Central memory CD8-positive, alpha-beta T cell (primary cell): ENCODE measurements at regions not wholly inside any gene's neighbourhood (a gene's known extent, or its start where the extent isn't known, plus 50 kb on each side); places are given as distances from the start of the nearest gene placed in this dataset.

Source experiments
- ATAC-seq: fragments of 150-1000 bp; cut with Tn5 transposase; replicated peaks from 2 replicates; pipeline ENCODE4 v1.10.0; 2022; ENCODE audit warnings: mild to moderate bottlenecking, moderate FRiP score, moderate number of reproducible peaks; ENCODE audit not compliant: poor library complexity, severe bottlenecking; ENCODE audit errors: extremely low read depth
- DNase-seq, 2 donors: peaks; one replicate each; pipeline ENCODE4 v3.0.0; 2021; ENCODE audit warnings: low spot score in 2 of 2
- H3K27ac Mint-ChIP-seq: one replicate; pipeline ENCODE4 v1.8.0; 2022; ENCODE audit warnings: low read depth, mild to moderate bottlenecking, moderate library complexity, mixed read lengths
- H3K27me3 Mint-ChIP-seq: one replicate; pipeline ENCODE4 v1.8.0; 2022; ENCODE audit warnings: mixed read lengths
- H3K36me3 Mint-ChIP-seq: one replicate; pipeline ENCODE4 v1.8.0; 2022; ENCODE audit warnings: mild to moderate bottlenecking, moderate library complexity, mixed read lengths; ENCODE audit not compliant: insufficient read depth
- H3K4me1 Mint-ChIP-seq: one replicate; pipeline ENCODE4 v1.8.0; 2022; ENCODE audit warnings: mixed read lengths
- H3K4me3 Mint-ChIP-seq: one replicate; pipeline ENCODE4 v1.8.0; 2022; ENCODE audit warnings: mild to moderate bottlenecking, moderate library complexity, mixed read lengths
- H3K9me3 Mint-ChIP-seq: one replicate; pipeline ENCODE4 v1.8.0; 2022; ENCODE audit warnings: mixed read lengths

DNA sequence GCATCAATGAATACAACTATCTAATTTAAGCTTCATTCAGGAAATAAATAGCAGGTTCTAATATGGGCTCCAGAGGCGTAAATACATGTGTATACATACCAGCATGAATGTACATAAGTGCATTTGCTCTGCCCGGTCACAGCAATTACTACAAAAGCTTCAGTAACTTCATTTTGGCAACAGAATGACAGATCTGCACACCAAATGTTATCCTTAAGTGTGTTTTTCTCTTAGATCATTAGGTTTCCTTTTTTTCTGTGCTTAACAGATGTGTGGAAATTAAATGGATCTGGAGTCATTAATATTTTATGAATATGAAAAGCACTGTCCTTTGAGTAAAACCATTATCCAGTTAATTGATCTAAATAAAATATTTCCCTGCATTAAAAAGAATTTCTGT, 159.0 kb upstream of the MEOX2 start:
- H3K27ac Mint-ChIP-seq: no peak overlapping the region
- H3K9me3 Mint-ChIP-seq: peaks cover 10% of the 10 kb centered on the region
- no peaks in the 10 kb centered on the region for H3K36me3 Mint-ChIP-seq
- no peaks in the 10 kb centered on the region for H3K4me1 Mint-ChIP-seq
- ATAC-seq: no peak
- DNase-seq: no peak
- H3K4me3 Mint-ChIP-seq: no peak overlapping the region
- no peaks in the 10 kb centered on the region for H3K27me3 Mint-ChIP-seq

DNA sequence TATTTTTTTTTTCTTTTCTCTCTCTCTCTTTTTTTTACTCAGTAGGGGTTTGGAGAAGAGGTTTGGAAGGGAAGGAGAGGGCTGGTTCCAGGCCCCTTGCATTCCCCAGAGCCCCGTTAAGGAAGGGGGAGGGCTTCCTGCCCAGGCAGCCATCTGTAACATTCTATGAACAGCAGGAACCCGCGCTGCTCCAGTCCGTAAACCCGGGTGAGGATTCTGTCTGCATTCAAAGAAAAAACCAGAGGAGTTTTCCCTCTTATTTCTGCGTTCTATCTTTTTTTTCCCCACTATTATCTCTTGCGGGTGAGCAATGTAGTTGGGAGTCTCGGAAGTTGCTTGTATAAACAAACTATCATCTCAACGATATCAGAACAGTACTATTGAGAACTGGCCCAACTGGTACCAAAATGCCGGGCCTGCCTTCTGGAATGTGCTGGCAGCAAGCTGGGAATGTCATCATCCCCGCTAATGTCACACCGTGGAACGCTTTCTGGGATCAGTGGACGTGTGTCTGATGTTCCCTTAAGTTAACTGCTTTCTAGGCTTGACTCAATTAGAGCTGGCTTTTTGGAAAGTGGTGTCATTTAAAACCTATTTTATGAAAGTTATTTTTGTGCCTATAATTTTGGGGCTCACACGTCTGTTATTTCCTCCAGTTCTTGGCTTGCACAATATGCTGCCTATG, 153.1 kb upstream of the MEOX2 start:
- no peak overlapping the region for H3K27ac Mint-ChIP-seq
- no peaks in the 10 kb centered on the region for H3K36me3 Mint-ChIP-seq

DNA sequence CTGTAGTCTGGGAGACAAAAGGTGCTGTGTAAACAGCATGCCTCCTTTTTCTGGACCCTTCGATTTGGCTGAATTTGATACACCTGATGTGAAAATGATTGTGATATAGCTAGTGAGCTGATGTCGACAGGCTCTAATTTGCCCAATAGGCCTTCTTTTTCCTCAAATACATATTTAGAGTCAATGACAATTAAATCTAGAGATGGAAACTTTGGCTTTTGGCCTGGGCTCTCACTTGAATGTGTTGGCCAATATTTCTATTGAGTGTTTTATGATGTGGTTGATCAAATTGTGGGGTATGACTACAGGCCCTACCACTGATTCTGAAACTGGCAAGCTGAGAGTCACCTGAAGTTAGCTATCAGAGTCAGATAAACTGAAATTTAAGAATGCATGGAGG, 151.8 kb upstream of the MEOX2 start:
- ATAC-seq (no peak), DNase-seq (no peak)
- Mint-ChIP-seq H3K27me3 (no peaks in the 10 kb centered on the region), H3K9me3 (no peaks in the 10 kb centered on the region), H3K27ac (no peak overlapping the region), H3K4me3 (no peak overlapping the region), H3K36me3 (no peaks in the 10 kb centered on the region), H3K4me1 (no peaks in the 10 kb centered on the region)

More for the DNA sequence above, 153.1 kb upstream of the MEOX2 start:
- H3K4me3 Mint-ChIP-seq: no peak overlapping the region
- H3K27me3 Mint-ChIP-seq: no peaks in the 10 kb centered on the region
- peaks cover 8% of the 10 kb centered on the region for H3K9me3 Mint-ChIP-seq
- ATAC-seq: no peak
- no peaks in the 10 kb centered on the region for H3K4me1 Mint-ChIP-seq
- no peak for DNase-seq

DNA sequence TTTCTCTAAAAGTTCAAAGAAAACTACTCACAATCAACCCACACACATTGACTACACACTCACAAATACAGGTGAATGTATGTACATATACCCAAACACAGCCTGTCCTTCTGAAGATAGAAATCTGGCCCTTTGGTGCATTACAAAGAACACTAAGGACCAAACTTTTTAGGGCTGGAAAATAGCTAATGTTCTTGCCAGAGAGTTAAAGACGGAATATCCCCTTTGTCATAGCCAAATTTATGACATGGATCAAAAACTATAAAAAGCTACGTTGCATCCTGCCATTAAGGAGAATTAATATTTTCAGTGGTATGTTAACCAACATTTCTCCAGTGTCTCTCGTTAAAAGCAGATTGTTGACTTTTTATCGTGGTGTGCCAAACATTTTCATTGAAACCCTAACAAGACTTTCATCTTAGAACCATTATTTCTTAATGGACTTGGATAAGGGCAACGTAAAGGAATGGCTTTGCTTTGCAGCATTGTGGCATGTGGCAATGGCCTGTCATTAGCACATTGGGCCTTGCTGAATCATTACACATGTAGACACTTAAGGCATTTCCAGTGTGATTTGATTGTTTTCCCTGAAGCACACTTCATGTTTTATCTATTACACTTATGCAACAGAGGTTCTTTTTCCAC, 150.9 kb upstream of the MEOX2 start:
- Mint-ChIP-seq H3K9me3 (no peaks in the 10 kb centered on the region), H3K4me1 (no peaks in the 10 kb centered on the region), H3K4me3 (no peak overlapping the region), H3K27me3 (no peaks in the 10 kb centered on the region), H3K36me3 (no peaks in the 10 kb centered on the region), H3K27ac (no peak overlapping the region)
- no peak for ATAC-seq
- DNase-seq: no peak

DNA sequence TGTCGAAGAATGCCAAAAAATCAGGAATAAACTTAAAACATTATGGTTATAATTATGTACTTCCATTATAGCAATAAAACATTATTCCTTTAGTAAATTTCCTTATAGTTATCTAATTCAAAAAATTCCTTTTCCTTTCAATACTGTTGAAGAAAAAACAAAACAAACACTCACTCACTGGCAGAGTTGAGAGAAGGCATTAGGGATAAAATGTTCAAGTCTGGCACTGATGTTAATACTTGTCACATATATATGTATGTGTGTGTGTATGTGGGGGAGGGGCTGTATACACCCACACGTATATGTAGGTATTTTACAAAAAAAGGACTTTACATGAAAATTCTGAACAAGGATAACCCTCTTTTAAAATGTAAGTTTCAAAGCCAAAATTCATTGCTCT, 150.2 kb upstream of the MEOX2 start:
- ATAC-seq (no peak), DNase-seq (no peak)
- H3K27me3 Mint-ChIP-seq: no peaks in the 10 kb centered on the region
- H3K27ac Mint-ChIP-seq: no peak overlapping the region
- H3K36me3 Mint-ChIP-seq: no peaks in the 10 kb centered on the region
- no peaks in the 10 kb centered on the region for H3K4me1 Mint-ChIP-seq
- no peaks in the 10 kb centered on the region for H3K9me3 Mint-ChIP-seq
- H3K4me3 Mint-ChIP-seq: no peak overlapping the region

DNA sequence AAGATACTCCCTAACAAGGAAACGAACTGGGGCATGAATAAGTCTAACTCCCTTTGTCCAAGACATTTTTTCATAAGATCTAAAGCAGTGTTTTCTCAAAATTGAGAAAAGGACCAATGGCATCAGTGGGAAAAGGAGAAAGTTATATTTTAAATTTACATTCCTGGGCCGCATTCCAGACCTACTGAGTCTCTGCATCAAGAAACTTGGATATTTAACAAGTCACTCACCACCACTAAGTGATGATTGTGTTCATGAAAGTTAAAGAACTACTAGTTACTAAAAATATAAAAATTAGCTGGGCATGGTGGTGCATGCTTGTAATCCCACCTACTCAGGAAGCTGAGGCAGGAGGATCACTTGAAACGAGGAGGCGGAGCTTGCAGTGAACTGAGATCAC, 149.6 kb upstream of the MEOX2 start:
- Mint-ChIP-seq H3K27ac (no peak overlapping the region), H3K4me1 (no peaks in the 10 kb centered on the region), H3K4me3 (no peak overlapping the region), H3K9me3 (no peaks in the 10 kb centered on the region), H3K36me3 (no peaks in the 10 kb centered on the region), H3K27me3 (no peaks in the 10 kb centered on the region)
- DNase-seq (no peak), ATAC-seq (no peak)

DNA sequence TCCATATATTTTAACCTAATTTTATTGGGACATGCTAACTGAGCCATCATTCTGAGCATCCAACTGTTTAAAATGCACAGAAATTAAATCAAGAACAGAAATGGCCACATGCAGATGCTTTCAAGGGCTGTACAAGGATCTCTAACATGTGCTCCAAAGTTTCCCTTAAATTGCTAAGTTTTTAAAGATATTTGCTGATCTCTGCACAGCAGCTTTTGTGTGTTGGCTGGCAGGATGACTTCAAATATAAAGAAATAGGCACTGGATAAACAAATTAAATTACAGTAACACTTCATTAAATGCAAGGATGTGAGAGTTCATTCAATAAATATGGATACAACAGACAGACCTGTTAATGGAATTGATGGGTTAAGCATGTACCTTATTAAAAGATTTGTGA, 148.0 kb upstream of the MEOX2 start:
- Mint-ChIP-seq H3K4me3 (no peak overlapping the region), H3K27ac (no peak overlapping the region), H3K4me1 (no peaks in the 10 kb centered on the region), H3K9me3 (no peaks in the 10 kb centered on the region), H3K27me3 (no peaks in the 10 kb centered on the region), H3K36me3 (no peaks in the 10 kb centered on the region)
- no peak for ATAC-seq
- DNase-seq: no peak

DNA sequence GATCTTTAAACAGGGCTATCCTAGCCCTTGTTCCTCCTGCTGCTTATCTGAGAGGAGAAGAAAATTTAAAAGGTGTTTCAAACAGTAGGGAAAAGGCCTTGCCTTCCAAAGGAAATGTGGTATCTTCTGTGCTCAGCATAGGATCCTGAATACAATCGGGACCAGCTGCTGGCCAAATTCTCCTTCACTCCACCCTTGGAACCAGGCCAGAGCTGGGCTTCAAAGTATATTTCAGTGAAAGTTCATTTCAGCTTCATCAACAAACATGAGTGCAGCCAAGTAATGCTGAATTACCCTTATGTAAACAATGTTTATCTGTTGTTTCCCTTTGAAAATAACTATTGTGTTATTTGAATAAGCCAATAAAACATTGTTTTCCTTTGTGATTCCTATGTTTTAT, 146.5 kb upstream of the MEOX2 start:
- DNase-seq: no peak
- Mint-ChIP-seq H3K4me3 (no peak overlapping the region), H3K27me3 (no peaks in the 10 kb centered on the region), H3K36me3 (peaks cover 1% of the 10 kb centered on the region), H3K4me1 (no peaks in the 10 kb centered on the region), H3K27ac (no peak overlapping the region), H3K9me3 (no peaks in the 10 kb centered on the region)
- ATAC-seq: no peak

DNA sequence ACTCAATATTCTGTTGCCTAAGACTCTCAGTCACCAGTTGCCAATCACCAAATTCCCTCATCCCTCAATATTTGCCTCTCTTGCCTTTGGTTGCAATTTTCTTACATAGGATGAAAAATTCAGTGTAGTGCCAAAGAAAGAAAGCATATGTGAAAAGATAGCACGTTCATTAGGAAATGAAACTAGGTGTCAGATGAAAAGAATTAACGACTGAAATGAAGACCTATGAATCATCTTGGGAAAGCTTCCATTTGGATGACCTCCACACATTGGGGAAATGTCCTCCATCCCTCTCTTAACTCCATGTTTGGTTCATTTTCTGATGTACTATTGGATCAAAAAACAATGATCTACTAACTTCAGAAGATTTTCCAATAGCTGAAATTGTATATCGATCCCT, 145.1 kb upstream of the MEOX2 start:
- H3K36me3 Mint-ChIP-seq: peaks cover 1% of the 10 kb centered on the region
- H3K9me3 Mint-ChIP-seq: peaks cover 7% of the 10 kb centered on the region
- DNase-seq (no peak), ATAC-seq (no peak)
- H3K27me3 Mint-ChIP-seq: no peaks in the 10 kb centered on the region
- no peak overlapping the region for H3K4me3 Mint-ChIP-seq
- H3K27ac Mint-ChIP-seq: no peak overlapping the region
- H3K4me1 Mint-ChIP-seq: no peaks in the 10 kb centered on the region

DNA sequence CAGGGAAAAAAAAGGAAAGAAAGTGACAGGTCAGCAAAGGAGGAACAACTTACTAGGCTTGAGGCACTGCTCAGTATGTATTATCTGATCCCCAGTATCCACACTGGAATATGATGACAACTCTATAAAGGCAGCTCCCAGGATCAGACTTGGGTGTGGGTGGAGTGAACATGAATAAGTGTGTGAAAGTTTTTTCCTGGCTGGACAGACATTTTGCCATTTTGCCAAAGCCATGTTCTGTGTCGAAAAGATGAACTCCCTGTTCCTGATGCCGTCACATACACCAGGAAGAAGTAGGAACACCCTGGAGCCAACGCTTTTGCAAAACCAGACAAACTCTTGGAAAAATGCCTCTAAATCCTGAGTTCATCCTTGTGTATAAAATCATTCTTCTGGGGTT, 143.2 kb upstream of the MEOX2 start:
- Mint-ChIP-seq H3K9me3 (peaks cover 7% of the 10 kb centered on the region), H3K4me1 (no peaks in the 10 kb centered on the region), H3K4me3 (no peak overlapping the region), H3K36me3 (peaks cover 1% of the 10 kb centered on the region), H3K27ac (no peak overlapping the region), H3K27me3 (no peaks in the 10 kb centered on the region)
- no peak for ATAC-seq
- DNase-seq: no peak

DNA sequence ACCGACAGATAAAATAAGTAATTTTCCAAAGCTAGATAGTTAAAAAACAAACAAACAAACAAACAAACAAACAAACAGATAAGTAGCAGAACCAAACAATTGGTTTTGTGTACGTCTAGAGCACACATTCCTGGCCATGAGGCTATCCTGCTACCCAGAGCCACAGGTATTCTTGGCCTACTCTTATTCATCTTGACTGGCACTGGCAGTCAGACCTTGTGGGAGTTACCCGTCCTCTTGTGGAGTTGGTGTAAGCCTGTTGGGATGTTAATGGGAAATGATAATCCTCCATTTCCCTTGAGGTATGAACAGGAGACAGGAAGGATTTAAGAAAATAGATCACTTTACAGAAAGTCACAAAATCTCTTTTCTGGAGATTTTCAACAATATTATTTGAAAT, 142.4 kb upstream of the MEOX2 start:
- Mint-ChIP-seq H3K36me3 (peaks cover 1% of the 10 kb centered on the region), H3K27me3 (no peaks in the 10 kb centered on the region), H3K27ac (no peak overlapping the region), H3K9me3 (peaks cover 7% of the 10 kb centered on the region), H3K4me1 (no peaks in the 10 kb centered on the region), H3K4me3 (no peak overlapping the region)
- DNase-seq (no peak), ATAC-seq (no peak)

DNA sequence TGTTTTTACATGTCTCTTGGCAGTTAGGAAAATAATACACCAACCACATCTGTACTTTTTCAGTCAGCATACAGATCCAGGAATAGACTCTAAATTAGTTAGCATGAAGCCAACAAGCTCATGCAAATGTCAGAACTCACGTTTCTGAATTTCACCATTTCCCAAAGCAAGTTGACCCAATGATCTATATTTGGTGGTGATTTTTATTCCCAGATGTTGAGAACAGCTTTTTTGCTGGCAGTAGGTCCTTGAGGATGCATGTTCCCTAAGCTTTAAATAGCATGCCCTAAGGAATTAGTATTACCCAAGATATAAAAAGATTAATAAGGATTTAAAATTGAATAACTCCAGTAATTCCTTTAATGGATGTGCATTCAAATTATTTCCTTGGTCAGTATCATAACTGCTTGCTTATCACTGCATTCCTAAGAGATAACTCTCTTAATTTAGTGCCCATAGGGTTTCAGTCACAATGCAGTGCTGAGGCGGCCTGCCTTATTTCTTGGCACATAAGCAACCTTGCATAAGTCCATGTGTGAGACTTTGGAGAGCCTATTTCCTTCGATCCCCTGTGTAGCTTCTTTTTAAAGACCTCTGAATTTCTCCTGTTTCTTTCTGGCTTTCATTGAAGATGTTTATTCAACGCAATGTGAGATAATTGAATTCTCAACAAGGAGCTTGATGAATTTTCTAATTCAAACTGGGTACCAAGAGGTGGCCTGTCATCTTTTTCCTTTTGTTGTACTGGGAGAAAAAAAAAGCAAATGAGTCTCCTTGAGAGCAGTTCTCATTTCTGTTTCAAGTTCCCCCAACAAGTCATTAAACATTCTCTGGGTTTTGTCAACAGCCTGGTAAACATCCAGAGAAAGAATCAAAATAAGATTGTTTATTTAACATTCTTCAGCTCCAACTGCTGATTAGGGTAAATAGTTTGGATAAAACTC, 135.3 kb upstream of the MEOX2 start:
- H3K27me3 Mint-ChIP-seq: no peaks in the 10 kb centered on the region
- no peak overlapping the region for H3K4me3 Mint-ChIP-seq
- H3K4me1 Mint-ChIP-seq: no peaks in the 10 kb centered on the region
- H3K27ac Mint-ChIP-seq: no peak overlapping the region
- ATAC-seq (no peak), DNase-seq (no peak)
- no peaks in the 10 kb centered on the region for H3K36me3 Mint-ChIP-seq
- H3K9me3 Mint-ChIP-seq: peaks cover 10% of the 10 kb centered on the region

DNA sequence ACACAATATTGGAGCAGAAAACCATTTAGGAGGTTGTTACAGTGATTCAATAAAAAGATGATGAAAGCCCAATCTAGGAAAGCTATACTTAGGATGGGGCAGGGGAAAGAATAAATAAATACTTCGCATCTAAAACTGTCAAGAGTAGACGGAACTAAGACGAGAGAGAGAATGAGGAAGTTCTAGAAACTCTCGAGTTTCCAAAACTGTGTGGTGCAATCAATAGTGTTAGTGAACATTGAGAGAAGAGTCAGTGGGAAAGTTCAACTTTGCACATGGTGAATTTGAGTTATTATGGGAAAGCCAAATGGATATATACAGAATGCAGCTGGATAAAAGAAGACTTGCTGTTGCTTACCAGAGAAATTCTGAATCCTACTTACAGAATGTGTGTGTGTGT, 133.8 kb upstream of the MEOX2 start:
- Mint-ChIP-seq H3K9me3 (peaks cover 18% of the 10 kb centered on the region), H3K36me3 (no peaks in the 10 kb centered on the region), H3K27me3 (no peaks in the 10 kb centered on the region), H3K4me3 (no peak overlapping the region), H3K27ac (no peak overlapping the region), H3K4me1 (no peaks in the 10 kb centered on the region)
- ATAC-seq (no peak), DNase-seq (no peak)
